ENCODE measurements at regions not wholly inside any gene's neighbourhood (a gene's known extent, or its start where the extent isn't known, plus 50 kb on each side); places are given as distances from the start of the nearest gene placed in this dataset.

- no peak for DNase-seq (ENCODE audit: low spot score)
- no peak for TF ChIP-seq CTCF (IDR thresholded peaks at IDR 0.05; ENCODE audit: extremely low read depth, insufficient read depth, missing control alignments)
- in situ Hi-C loops (cut with MboI; ENCODE audit: low pct_unique_long_range_greater_than_20kb, low sequenced_read_pairs, unreplicated experiment): no loop called here
These were observed 732.6 kb downstream of the ROBO2 start for GRCh38 chr3:77772459-77772858.

- in situ Hi-C loops (cut with MboI; ENCODE audit: low pct_unique_long_range_greater_than_20kb, low sequenced_read_pairs, unreplicated experiment): no loop called here
- DNase-seq (ENCODE audit: low spot score): no peak
- no peak for TF ChIP-seq CTCF (IDR thresholded peaks at IDR 0.05; ENCODE audit: extremely low read depth, insufficient read depth, missing control alignments)
These were observed 733.2 kb downstream of the ROBO2 start for GRCh38 chr3:77773084-77773483.

- TF ChIP-seq CTCF (IDR thresholded peaks at IDR 0.05; ENCODE audit: extremely low read depth, insufficient read depth, missing control alignments): no peak
- DNase-seq (ENCODE audit: low spot score): no peak
- in situ Hi-C loops (cut with MboI; ENCODE audit: low pct_unique_long_range_greater_than_20kb, low sequenced_read_pairs, unreplicated experiment): no loop called here
These were observed 740.5 kb downstream of the ROBO2 start for GRCh38 chr3:77780278-77780996.

GRCh38 chr3:77786216-77786615, 746.3 kb downstream of the ROBO2 start:
- in situ Hi-C loops (cut with MboI; ENCODE audit: low pct_unique_long_range_greater_than_20kb, low sequenced_read_pairs, unreplicated experiment): no loop called here
- no peak for TF ChIP-seq CTCF (IDR thresholded peaks at IDR 0.05; ENCODE audit: extremely low read depth, insufficient read depth, missing control alignments)
- DNase-seq (ENCODE audit: low spot score): no peak

GRCh38 chr3:77795013-77795412, 755.1 kb downstream of the ROBO2 start:
- in situ Hi-C loops (cut with MboI; ENCODE audit: low pct_unique_long_range_greater_than_20kb, low sequenced_read_pairs, unreplicated experiment): no loop called here
- no peak for DNase-seq (ENCODE audit: low spot score)
- no peak for TF ChIP-seq CTCF (IDR thresholded peaks at IDR 0.05; ENCODE audit: extremely low read depth, insufficient read depth, missing control alignments)

GRCh38 chr3:77799278-77799677, 759.4 kb downstream of the ROBO2 start:
- no peak for DNase-seq (ENCODE audit: low spot score)
- no peak for TF ChIP-seq CTCF (IDR thresholded peaks at IDR 0.05; ENCODE audit: extremely low read depth, insufficient read depth, missing control alignments)
- in situ Hi-C loops (cut with MboI; ENCODE audit: low pct_unique_long_range_greater_than_20kb, low sequenced_read_pairs, unreplicated experiment): no loop called here
